Testis (tissue), 2 donors: ENCODE measurements at regions not wholly inside any gene's neighbourhood (a gene's known extent, or its start where the extent isn't known, plus 50 kb on each side); places are given as distances from the start of the nearest gene placed in this dataset.

Experiments used
- DNase-seq: peaks from one replicate; pipeline ENCODE4 v3.0.0-alpha.2; 2019
- H3K27ac ChIP-seq, 2 donors: fragments of 200-600 bp; sonication (generic); one replicate each; pipeline ENCODE4 v1.5.1; 2019
- H3K27me3 ChIP-seq: fragments of 200-600 bp; sonication (generic); one replicate; pipeline ENCODE4 v1.5.1; 2019
- H3K36me3 ChIP-seq: fragments of 200-600 bp; sonication (generic); one replicate; pipeline ENCODE4 v1.5.1; 2017; ENCODE audit warnings: low read depth; ENCODE audit errors: missing control alignments
- H3K4me1 ChIP-seq: fragments of 200-600 bp; sonication (generic); one replicate; pipeline ENCODE4 v1.5.1; 2019
- H3K4me3 ChIP-seq, 2 donors: fragments of 200-600 bp; sonication (generic); one replicate each; pipeline ENCODE4 v1.5.1; 2017 to 2019
- H3K9me3 ChIP-seq: fragments of 200-600 bp; sonication (generic); one replicate; pipeline ENCODE4 v1.5.1; 2017
- POLR2A ChIP-seq: fragments of 450-650 bp; IDR thresholded peaks from one replicate; pipeline ENCODE4 v1.6.1; 2017; ENCODE audit warnings: antibody characterized with exemption, mild to moderate bottlenecking, moderate library complexity
- whole genome bisulfite sequencing, 2 donors: methylation state at CpG; one replicate each; pipeline ENCODE4 v1.1.5; 2018; 5-methylcytosine and 5-hydroxymethylcytosine counted together
- intact Hi-C: fragments of 100-400 bp; cut with DNase I; formaldehyde crosslinking; loops from one replicate; pipeline ENCODE4 v1.15.1; 2023; ENCODE audit warnings: low total_unique reads
- TF ChIP-seq, protein P1 (sequence below), 3 experiments: fragments of 450-650 bp in 2 of 3; fragments of 200-600 bp in 1 of 3; sonication (generic) in 1 of 3; IDR thresholded peaks; one replicate each; pipeline ENCODE4 v1.5.1; 2016 to 2019; ENCODE audit warnings: antibody characterized with exemption in 3 of 3, mild to moderate bottlenecking in 2 of 3, moderate library complexity in 1 of 3

DNA sequence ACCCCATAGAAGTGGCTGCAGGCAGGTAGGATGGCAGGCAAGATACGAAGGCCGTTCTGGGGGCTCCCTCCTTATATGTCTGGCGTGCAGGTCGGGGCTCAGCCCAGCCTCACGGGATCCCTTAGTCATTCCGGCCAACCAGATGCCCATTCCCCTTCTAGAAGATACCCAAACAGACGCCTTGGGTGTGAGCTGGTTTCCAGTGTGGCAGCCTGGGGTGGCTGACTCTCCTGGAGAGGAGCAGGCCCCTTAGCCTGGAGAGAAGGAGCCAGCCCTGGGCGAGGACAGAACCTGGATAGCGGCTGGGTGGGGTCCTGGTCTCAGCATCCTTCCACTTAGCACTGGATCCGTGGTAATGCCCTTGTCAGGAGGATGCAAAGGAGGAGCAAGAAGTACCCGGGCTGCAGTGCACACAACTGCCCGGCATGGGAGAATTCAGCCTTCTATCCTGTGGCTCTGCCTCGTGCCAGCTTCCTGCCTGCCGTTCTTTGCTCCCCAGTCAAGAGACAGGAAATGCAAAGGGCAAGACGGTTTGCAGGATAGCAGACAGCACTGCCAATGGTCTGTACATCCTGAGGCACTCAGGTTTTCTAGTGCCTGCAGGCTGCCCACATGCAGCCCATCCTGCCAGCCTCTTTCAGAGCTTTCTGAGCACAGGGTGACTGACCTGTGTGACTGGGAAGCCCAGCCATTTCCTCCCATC, 56.7 kb upstream of the WASF3 start:
- no peak for TF ChIP-seq POLR2A
- TF ChIP-seq, protein P1, sequence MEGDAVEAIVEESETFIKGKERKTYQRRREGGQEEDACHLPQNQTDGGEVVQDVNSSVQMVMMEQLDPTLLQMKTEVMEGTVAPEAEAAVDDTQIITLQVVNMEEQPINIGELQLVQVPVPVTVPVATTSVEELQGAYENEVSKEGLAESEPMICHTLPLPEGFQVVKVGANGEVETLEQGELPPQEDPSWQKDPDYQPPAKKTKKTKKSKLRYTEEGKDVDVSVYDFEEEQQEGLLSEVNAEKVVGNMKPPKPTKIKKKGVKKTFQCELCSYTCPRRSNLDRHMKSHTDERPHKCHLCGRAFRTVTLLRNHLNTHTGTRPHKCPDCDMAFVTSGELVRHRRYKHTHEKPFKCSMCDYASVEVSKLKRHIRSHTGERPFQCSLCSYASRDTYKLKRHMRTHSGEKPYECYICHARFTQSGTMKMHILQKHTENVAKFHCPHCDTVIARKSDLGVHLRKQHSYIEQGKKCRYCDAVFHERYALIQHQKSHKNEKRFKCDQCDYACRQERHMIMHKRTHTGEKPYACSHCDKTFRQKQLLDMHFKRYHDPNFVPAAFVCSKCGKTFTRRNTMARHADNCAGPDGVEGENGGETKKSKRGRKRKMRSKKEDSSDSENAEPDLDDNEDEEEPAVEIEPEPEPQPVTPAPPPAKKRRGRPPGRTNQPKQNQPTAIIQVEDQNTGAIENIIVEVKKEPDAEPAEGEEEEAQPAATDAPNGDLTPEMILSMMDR (IDR thresholded peaks at IDR 0.05), result no peak
- Histone ChIP-seq H3K4me3 (no peak overlapping the region), H3K27me3 (no peaks in the 10 kb centered on the region), H3K4me1 (no peaks in the 10 kb centered on the region), H3K27ac (no peak overlapping the region), H3K36me3 (no peaks in the 10 kb centered on the region), H3K9me3 (no peaks in the 10 kb centered on the region)
- 91 to 97% methylated on average over 6 to 15 of the region's 15 CpGs for WGBS, 2 donors
- no peak for DNase-seq
- intact Hi-C loops, result no loop called here

DNA sequence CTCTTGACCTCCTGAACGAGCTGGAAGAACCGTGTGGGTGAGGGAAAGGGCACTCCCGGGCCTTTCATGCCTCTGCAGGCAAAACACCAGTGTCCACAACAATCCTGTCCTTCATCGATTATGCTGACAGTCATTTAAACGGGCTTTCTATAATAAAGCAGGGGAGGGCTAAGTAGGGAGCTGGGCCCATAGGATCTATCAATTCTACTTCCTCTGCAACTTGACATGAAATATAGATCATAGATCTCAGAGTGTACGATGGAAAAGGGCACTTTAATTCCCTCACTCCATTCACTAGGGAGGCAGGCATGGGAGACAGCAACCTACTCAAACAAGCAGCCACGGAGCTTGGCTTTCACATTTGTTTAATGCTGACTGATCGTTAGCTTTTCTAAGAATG, 55.8 kb upstream of the WASF3 start:
- no peak for TF ChIP-seq POLR2A
- TF ChIP-seq, protein P1 (IDR thresholded peaks at IDR 0.05), result no peak
- intact Hi-C loops, result no loop called here
- no peak overlapping the region for H3K4me3 ChIP-seq
- no peak for DNase-seq
- no peaks in the 10 kb centered on the region for H3K4me1 ChIP-seq
- H3K27me3 ChIP-seq, result no peaks in the 10 kb centered on the region
- no peaks in the 10 kb centered on the region for H3K9me3 ChIP-seq
- H3K36me3 ChIP-seq, result no peaks in the 10 kb centered on the region
- WGBS, 2 donors, result 58 to 69% methylated on average over 8 of the region's 8 CpGs
- H3K27ac ChIP-seq, result no peak overlapping the region

DNA sequence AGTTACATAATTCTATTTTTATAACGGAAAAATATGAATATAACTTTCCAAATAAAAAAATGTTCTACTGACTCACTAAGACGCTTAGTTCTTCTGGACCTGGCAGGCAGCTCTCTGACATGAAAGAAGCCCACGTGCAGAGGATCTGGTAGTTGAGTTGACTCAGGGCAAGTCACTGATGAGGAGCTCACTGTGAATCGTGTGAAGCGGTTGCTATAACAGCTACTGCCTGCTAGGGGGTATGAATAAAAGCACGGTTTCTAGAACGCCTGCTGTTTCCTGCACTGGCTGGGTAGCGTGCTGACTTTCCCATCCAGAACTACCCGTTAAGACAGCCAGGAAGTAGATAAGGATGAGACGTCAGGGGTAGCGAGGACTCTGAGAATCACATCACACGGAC, 54.7 kb upstream of the WASF3 start:
- TF ChIP-seq, protein P1 (IDR thresholded peaks at IDR 0.05), result no peak
- no peak for TF ChIP-seq POLR2A
- Histone ChIP-seq H3K27me3 (no peaks in the 10 kb centered on the region), H3K36me3 (no peaks in the 10 kb centered on the region), H3K27ac (no peak overlapping the region), H3K4me3 (no peak overlapping the region), H3K9me3 (no peaks in the 10 kb centered on the region), H3K4me1 (no peaks in the 10 kb centered on the region)
- 51 to 58% methylated on average over 12 of the region's 12 CpGs for WGBS, 2 donors
- intact Hi-C loops, result no loop called here
- DNase-seq, result peak; percentile 24

DNA sequence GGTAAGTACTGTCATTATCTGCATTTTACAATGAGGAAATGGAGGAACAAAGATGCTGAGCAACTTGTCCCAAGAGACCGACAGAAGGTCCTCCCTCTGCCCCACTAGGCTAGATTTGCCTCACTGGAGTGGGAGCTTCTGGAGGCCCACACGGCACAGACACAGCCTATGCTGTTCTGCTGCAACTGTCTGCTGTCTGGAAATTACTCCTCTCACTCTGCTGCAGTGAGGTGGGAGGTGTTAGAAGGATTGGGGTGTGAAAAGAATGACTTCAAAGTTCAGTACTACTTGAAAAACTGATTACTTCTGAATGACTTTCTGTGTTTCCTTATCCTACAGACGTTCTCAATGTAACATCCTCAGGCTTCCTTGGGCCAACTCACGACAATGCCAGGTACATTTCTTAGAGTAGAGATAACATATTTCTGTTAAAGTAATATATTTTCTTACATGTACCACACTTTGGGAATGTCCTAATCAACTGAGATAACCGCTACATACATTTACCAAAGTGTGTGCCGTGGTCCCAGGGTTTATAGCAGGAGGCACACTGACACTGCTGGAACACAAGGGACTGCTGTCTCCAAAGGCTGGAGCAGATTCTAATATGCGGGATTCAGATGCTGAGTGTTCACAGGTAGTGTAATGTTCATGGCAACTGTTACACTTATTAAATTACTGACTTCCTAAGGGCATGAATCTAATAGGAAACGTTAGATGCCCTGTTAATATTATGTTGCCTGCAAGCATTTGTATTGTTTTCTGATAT, 53.5 kb upstream of the WASF3 start:
- DNase-seq, result peak; percentile 33
- Histone ChIP-seq H3K4me1 (no peaks in the 10 kb centered on the region), H3K27ac (no peak overlapping the region), H3K4me3 (no peak overlapping the region), H3K9me3 (no peaks in the 10 kb centered on the region), H3K27me3 (no peaks in the 10 kb centered on the region), H3K36me3 (no peaks in the 10 kb centered on the region)
- intact Hi-C loops, result no loop called here
- no peak for TF ChIP-seq POLR2A
- TF ChIP-seq, protein P1 (IDR thresholded peaks at IDR 0.05), result no peak
- WGBS, 2 donors, result 55 to 79% methylated on average over 8 of the region's 8 CpGs
